Upper lobe of left lung (tissue), 6 donors: ENCODE measurements at regions not wholly inside any gene's neighbourhood (a gene's known extent, or its start where the extent isn't known, plus 50 kb on each side); places are given as distances from the start of the nearest gene placed in this dataset.

Source experiments
- ATAC-seq, 2 donors: fragments of 200-7000 bp; cut with Tn5 transposase; one replicate each; pipeline ENCODE4 v1.9.1; 2022; ENCODE audit warnings: mild to moderate bottlenecking in 2 of 2, moderate library complexity in 2 of 2; ENCODE audit not compliant: low FRiP score in 2 of 2
- DNase-seq, 2 donors: peaks; one replicate each; pipeline ENCODE4 v3.0.0-alpha.2; 2019 to 2020
- H3K27ac ChIP-seq, 4 donors: fragments of 200-600 bp; sonication (generic); one replicate each; pipeline ENCODE4 v1.5.1; 2016 to 2019
- H3K27me3 ChIP-seq, 4 donors: fragments of 200-600 bp; sonication (generic); one replicate each; pipeline ENCODE4 v1.5.1; 2017 to 2019
- H3K36me3 ChIP-seq, 4 donors: fragments of 200-600 bp; sonication (generic); one replicate each; pipeline ENCODE4 v1.5.1; 2016 to 2019
- H3K4me1 ChIP-seq, 4 donors: fragments of 200-600 bp; sonication (generic); one replicate each; pipeline ENCODE4 v1.5.1; 2018 to 2019
- H3K4me3 ChIP-seq, 4 donors: fragments of 200-600 bp; sonication (generic); one replicate each; pipeline ENCODE4 v1.5.1; 2017 to 2019; ENCODE audit warnings: mild to moderate bottlenecking in 2 of 4, moderate library complexity in 1 of 4
- H3K9me3 ChIP-seq, 4 donors: fragments of 200-600 bp; sonication (generic); one replicate each; pipeline ENCODE4 v1.5.1; 2018 to 2019
- EP300 ChIP-seq, 4 donors: sonication (generic); formaldehyde crosslinking; IDR thresholded peaks; one replicate each; pipeline ENCODE4 v1.5.1; 2017; ENCODE audit warnings: antibody characterized with exemption in 4 of 4, control low read depth in 2 of 4
- POLR2A ChIP-seq, 4 donors: fragments of 450-650 bp; IDR thresholded peaks; one replicate each; pipeline ENCODE4 v1.5.1; 2016 to 2017; ENCODE audit warnings: antibody characterized with exemption in 4 of 4, mild to moderate bottlenecking in 2 of 4
- POLR2AphosphoS5 ChIP-seq, 2 donors: sonication (generic); formaldehyde crosslinking; IDR thresholded peaks; one replicate each; pipeline ENCODE4 v1.5.1; 2017; ENCODE audit warnings: antibody characterized with exemption in 2 of 2
- WGBS, 2 donors: methylation state at CpG; one replicate each; pipeline ENCODE4 v1.1.5; 2017 to 2018; 5-methylcytosine and 5-hydroxymethylcytosine counted together
- TF ChIP-seq, protein P1 (sequence below), 6 experiments: fragments of 450-650 bp in 4 of 6; fragments of 200-600 bp in 2 of 6; sonication (generic) in 2 of 6; IDR thresholded peaks; one replicate each; pipeline ENCODE4 v1.5.1; 2016 to 2019; ENCODE audit warnings: antibody characterized with exemption in 6 of 6
- donor health status: DM: no; HTN: no; CAD: no; lungs with moderate emphysema.
- donor health status: DM: no; HTN: yes; CAD: no; lungs with severe emphysema.

DNA sequence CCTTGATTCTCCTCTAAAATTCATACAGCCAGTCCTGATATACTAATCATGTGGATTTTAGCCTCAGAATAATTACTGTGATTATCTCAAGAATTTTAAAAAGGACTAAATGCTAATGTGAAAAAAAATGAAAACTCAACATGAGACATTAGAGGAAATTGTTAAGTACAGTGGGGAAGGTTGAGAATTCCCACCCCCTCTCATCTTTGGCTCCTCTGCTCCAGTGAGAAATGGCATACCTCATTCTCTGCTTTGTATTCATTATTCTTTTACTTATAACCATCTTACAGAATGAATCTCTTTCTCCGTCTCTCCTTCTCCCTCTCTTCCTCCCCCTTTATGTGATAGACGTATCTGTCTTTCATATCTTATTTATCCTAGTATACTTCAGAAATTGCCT, 70.9 kb downstream of the DIRAS3 start:
- H3K4me1 ChIP-seq: no peaks in the 10 kb centered on the region
- H3K27me3 ChIP-seq: no peaks in the 10 kb centered on the region
- H3K36me3 ChIP-seq: no peaks in the 10 kb centered on the region
- TF ChIP-seq EP300 (IDR thresholded peaks at IDR 0.05) (no peak), POLR2A (IDR thresholded peaks at IDR 0.05) (no peak), POLR2AphosphoS5 (IDR thresholded peaks at IDR 0.05) (no peak)
- TF ChIP-seq, protein P1, sequence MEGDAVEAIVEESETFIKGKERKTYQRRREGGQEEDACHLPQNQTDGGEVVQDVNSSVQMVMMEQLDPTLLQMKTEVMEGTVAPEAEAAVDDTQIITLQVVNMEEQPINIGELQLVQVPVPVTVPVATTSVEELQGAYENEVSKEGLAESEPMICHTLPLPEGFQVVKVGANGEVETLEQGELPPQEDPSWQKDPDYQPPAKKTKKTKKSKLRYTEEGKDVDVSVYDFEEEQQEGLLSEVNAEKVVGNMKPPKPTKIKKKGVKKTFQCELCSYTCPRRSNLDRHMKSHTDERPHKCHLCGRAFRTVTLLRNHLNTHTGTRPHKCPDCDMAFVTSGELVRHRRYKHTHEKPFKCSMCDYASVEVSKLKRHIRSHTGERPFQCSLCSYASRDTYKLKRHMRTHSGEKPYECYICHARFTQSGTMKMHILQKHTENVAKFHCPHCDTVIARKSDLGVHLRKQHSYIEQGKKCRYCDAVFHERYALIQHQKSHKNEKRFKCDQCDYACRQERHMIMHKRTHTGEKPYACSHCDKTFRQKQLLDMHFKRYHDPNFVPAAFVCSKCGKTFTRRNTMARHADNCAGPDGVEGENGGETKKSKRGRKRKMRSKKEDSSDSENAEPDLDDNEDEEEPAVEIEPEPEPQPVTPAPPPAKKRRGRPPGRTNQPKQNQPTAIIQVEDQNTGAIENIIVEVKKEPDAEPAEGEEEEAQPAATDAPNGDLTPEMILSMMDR (IDR thresholded peaks at IDR 0.05): no peak
- H3K27ac ChIP-seq: no peak overlapping the region
- ATAC-seq (no peak), DNase-seq (no peak)
- H3K9me3 ChIP-seq: no peaks in the 10 kb centered on the region
- 62 to 83% methylated on average over 2 of the region's 2 CpGs for WGBS, 2 donors
- no peak overlapping the region for H3K4me3 ChIP-seq

- H3K4me3 ChIP-seq: no peak overlapping the region
- 54 to 66% methylated on average over 5 of the region's 5 CpGs for WGBS, 2 donors
- DNase-seq (no peak), ATAC-seq (no peak)
- no peaks in the 10 kb centered on the region for H3K4me1 ChIP-seq
- H3K36me3 ChIP-seq: no peaks in the 10 kb centered on the region
- no peaks in the 10 kb centered on the region for H3K27me3 ChIP-seq
- TF ChIP-seq POLR2AphosphoS5 (IDR thresholded peaks at IDR 0.05): no peak
- TF ChIP-seq POLR2A (IDR thresholded peaks at IDR 0.05): no peak
- TF ChIP-seq, protein P1 (IDR thresholded peaks at IDR 0.05): no peak
- TF ChIP-seq EP300 (IDR thresholded peaks at IDR 0.05): no peak
- no peak overlapping the region for H3K27ac ChIP-seq
- no peaks in the 10 kb centered on the region for H3K9me3 ChIP-seq
Observed at GRCh38 chr1:67978890-67979516, 71.4 kb downstream of the DIRAS3 start.

DNA sequence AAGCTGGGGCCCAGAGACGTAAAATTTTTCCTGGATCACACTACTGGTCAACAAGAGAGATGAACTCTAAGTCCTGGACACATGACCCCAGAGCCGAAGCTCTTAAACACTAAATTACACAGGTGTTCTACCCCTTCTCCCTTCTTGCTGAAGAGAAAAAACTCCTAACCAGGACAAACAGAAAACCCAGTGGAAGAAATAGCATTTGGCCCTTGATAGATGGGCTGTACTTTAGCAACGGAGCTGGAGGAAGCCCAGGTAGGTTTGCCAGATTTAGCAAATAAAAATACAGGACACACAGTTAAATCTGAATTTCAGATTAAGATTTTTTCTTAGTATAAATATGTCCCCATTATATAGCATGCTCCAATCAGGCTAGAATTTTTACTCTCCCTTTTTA, 72.7 kb downstream of the DIRAS3 start:
- Histone ChIP-seq H3K9me3 (no peaks in the 10 kb centered on the region), H3K36me3 (no peaks in the 10 kb centered on the region), H3K4me3 (no peak overlapping the region), H3K4me1 (no peaks in the 10 kb centered on the region), H3K27ac (no peak overlapping the region), H3K27me3 (no peaks in the 10 kb centered on the region)
- no peak for TF ChIP-seq EP300 (IDR thresholded peaks at IDR 0.05)
- no peak for TF ChIP-seq POLR2A (IDR thresholded peaks at IDR 0.05)
- no peak for TF ChIP-seq POLR2AphosphoS5 (IDR thresholded peaks at IDR 0.05)
- TF ChIP-seq, protein P1 (IDR thresholded peaks at IDR 0.05): no peak
- 55 to 63% methylated on average over 3 of the region's 3 CpGs for WGBS, 2 donors
- DNase-seq (no peak), ATAC-seq (no peak)

GRCh38 chr1:67973051-67973450, 77.4 kb downstream of the DIRAS3 start:
- no peak for DNase-seq
- no peaks in the 10 kb centered on the region for H3K27me3 ChIP-seq
- H3K4me3 ChIP-seq: no peak overlapping the region
- H3K9me3 ChIP-seq: no peaks in the 10 kb centered on the region
- TF ChIP-seq POLR2A (IDR thresholded peaks at IDR 0.05): no peak
- no peak for TF ChIP-seq POLR2AphosphoS5 (IDR thresholded peaks at IDR 0.05)
- TF ChIP-seq, protein P1 (IDR thresholded peaks at IDR 0.05): no peak
- no peak for TF ChIP-seq EP300 (IDR thresholded peaks at IDR 0.05)
- ATAC-seq: no peak
- no peaks in the 10 kb centered on the region for H3K36me3 ChIP-seq
- no peak overlapping the region for H3K27ac ChIP-seq
- H3K4me1 ChIP-seq: no peaks in the 10 kb centered on the region

DNA sequence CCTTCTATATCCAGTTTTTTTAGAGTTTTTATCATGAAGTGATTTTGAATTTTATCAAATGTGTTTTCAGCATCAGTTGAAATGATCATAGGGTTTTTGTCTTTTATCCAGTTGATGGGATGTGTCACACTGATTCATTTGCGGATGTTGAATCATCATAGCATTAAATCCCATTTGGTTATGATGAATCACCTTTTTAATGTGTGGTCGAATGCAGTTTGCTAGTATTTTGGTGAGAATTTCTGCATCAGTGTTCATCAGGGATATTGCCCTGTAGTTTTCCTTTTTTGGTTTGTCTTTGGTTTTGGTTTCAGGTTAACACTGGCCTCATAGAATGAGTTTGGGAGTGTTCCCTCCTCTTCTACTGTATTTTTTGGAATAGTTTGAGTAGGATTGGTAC, 80.3 kb downstream of the DIRAS3 start:
- Histone ChIP-seq H3K4me3 (no peak overlapping the region), H3K4me1 (no peaks in the 10 kb centered on the region), H3K9me3 (no peaks in the 10 kb centered on the region), H3K27me3 (no peaks in the 10 kb centered on the region), H3K36me3 (no peaks in the 10 kb centered on the region), H3K27ac (no peak overlapping the region)
- WGBS, 2 donors: 82 to 87% methylated on average over 2 of the region's 2 CpGs
- DNase-seq (no peak), ATAC-seq (no peak)
- TF ChIP-seq, protein P1 (IDR thresholded peaks at IDR 0.05): no peak
- TF ChIP-seq EP300 (IDR thresholded peaks at IDR 0.05): no peak
- TF ChIP-seq POLR2A (IDR thresholded peaks at IDR 0.05): no peak
